Large intestine (tissue), 3 donors: ENCODE measurements at regions not wholly inside any gene's neighbourhood (a gene's known extent, or its start where the extent isn't known, plus 50 kb on each side); places are given as distances from the start of the nearest gene placed in this dataset.
"Not testable (repeated sequence)": the region's sequence is repeated elsewhere in the genome, so short reads cannot be mapped to it uniquely, and the experiment has no call there.

ENCODE experiments used
- DNase-seq, 2 donors: peaks; one replicate each; pipeline versions ENCODE4 v3.0.0 to v3.0.0-alpha.2; 2013
- H3K27ac ChIP-seq: one replicate; pipeline ENCODE4 v1.5.1; 2013; ENCODE audit warnings: low read length
- H3K27me3 ChIP-seq: 2 replicates; pipeline ENCODE4 v1.6.1; 2013; ENCODE audit warnings: low read length; ENCODE audit not compliant: control insufficient read depth, insufficient read depth
- H3K36me3 ChIP-seq: 2 replicates; pipeline ENCODE4 v1.6.1; 2013; ENCODE audit warnings: low read length; ENCODE audit not compliant: control insufficient read depth, insufficient read depth
- H3K4me1 ChIP-seq: one replicate; pipeline ENCODE4 v1.6.1; 2013; ENCODE audit warnings: low read length; ENCODE audit not compliant: control insufficient read depth, insufficient read depth
- H3K4me3 ChIP-seq: one replicate; pipeline ENCODE4 v1.5.1; 2013; ENCODE audit warnings: low read length
- H3K9me3 ChIP-seq: one replicate; pipeline ENCODE4 v1.6.1; 2013; ENCODE audit warnings: mild to moderate bottlenecking, low read depth, low read length, moderate library complexity; ENCODE audit not compliant: control insufficient read depth
- WGBS: methylation state at CpG from one replicate; pipeline ENCODE4 v1.1.5; 2013; ENCODE audit warnings: low lambda C conversion rate; ENCODE audit not compliant: insufficient coverage; 5-methylcytosine and 5-hydroxymethylcytosine counted together

GRCh38 chr16:55991843-55992242 is 116.7 kb upstream of the CES5A start:
- no peaks in the 10 kb centered on the region for H3K27me3 ChIP-seq
- no peak overlapping the region for H3K27ac ChIP-seq
- H3K4me1 ChIP-seq = no peaks in the 10 kb centered on the region
- H3K4me3 ChIP-seq = no peak overlapping the region
- peaks cover 7% of the 10 kb centered on the region for H3K9me3 ChIP-seq
- DNase-seq = no peak
- H3K36me3 ChIP-seq = no peaks in the 10 kb centered on the region
- WGBS = 50% methylated on average over 1 of the region's 2 CpGs

- no peaks in the 10 kb centered on the region for H3K27me3 ChIP-seq
- H3K4me1 ChIP-seq = no peaks in the 10 kb centered on the region
- H3K27ac ChIP-seq = no peak overlapping the region
- WGBS = no CpG with 5 or more reads among the region's 18 CpGs
- DNase-seq = no peak
- no peaks in the 10 kb centered on the region for H3K36me3 ChIP-seq
- H3K9me3 ChIP-seq = peaks cover 7% of the 10 kb centered on the region
- H3K4me3 ChIP-seq = no peak overlapping the region
Measured at GRCh38 chr16:55989569-55989907, 114.4 kb upstream of the CES5A start.

- H3K27me3 ChIP-seq, H3K4me1 ChIP-seq, H3K27ac ChIP-seq, H3K36me3 ChIP-seq, DNase-seq, H3K4me3 ChIP-seq, H3K9me3 ChIP-seq: not testable (repeated sequence)
- WGBS = no CpG with 5 or more reads among the region's 48 CpGs
Measured at GRCh38 chr16:55988850-55989568, 113.8 kb upstream of the CES5A start.

- no peak for DNase-seq
- no peak overlapping the region for H3K4me3 ChIP-seq
- H3K27ac ChIP-seq = no peak overlapping the region
- WGBS = 89% methylated on average over 1 of the region's 1 CpG
- no peaks in the 10 kb centered on the region for H3K36me3 ChIP-seq
- H3K27me3 ChIP-seq = no peaks in the 10 kb centered on the region
- peaks cover 7% of the 10 kb centered on the region for H3K9me3 ChIP-seq
- no peaks in the 10 kb centered on the region for H3K4me1 ChIP-seq
Measured at GRCh38 chr16:55988013-55988412, 112.8 kb upstream of the CES5A start.

GRCh38 chr16:55982597-55982996 is 107.4 kb upstream of the CES5A start:
- Histone ChIP-seq H3K4me3 (no peak overlapping the region), H3K27ac (no peak overlapping the region), H3K4me1 (no peaks in the 10 kb centered on the region), H3K27me3 (no peaks in the 10 kb centered on the region), H3K9me3 (no peaks in the 10 kb centered on the region), H3K36me3 (no peaks in the 10 kb centered on the region)
- WGBS = 67% methylated on average over 1 of the region's 1 CpG
- no peak for DNase-seq

- H3K36me3 ChIP-seq = no peaks in the 10 kb centered on the region
- no peak overlapping the region for H3K4me3 ChIP-seq
- no peaks in the 10 kb centered on the region for H3K27me3 ChIP-seq
- WGBS = no CpG with 5 or more reads among the region's 2 CpGs
- no peaks in the 10 kb centered on the region for H3K4me1 ChIP-seq
- no peak overlapping the region for H3K27ac ChIP-seq
- no peaks in the 10 kb centered on the region for H3K9me3 ChIP-seq
- DNase-seq = no peak
Measured at GRCh38 chr16:55981557-55981956, 106.4 kb upstream of the CES5A start.

GRCh38 chr16:55976815-55977214 is 101.6 kb upstream of the CES5A start:
- WGBS = 50% methylated on average over 1 of the region's 2 CpGs
- H3K9me3 ChIP-seq = no peaks in the 10 kb centered on the region
- no peak for DNase-seq
- H3K27ac ChIP-seq = no peak overlapping the region
- H3K4me1 ChIP-seq = no peaks in the 10 kb centered on the region
- no peaks in the 10 kb centered on the region for H3K27me3 ChIP-seq
- no peaks in the 10 kb centered on the region for H3K36me3 ChIP-seq
- H3K4me3 ChIP-seq = no peak overlapping the region

GRCh38 chr16:55971447-55971846 is 96.3 kb upstream of the CES5A start:
- Histone ChIP-seq H3K4me1 (no peaks in the 10 kb centered on the region), H3K36me3 (no peaks in the 10 kb centered on the region), H3K27ac (no peak overlapping the region), H3K4me3 (no peak overlapping the region), H3K9me3 (no peaks in the 10 kb centered on the region), H3K27me3 (no peaks in the 10 kb centered on the region)
- no peak for DNase-seq
- 77% methylated on average over 3 of the region's 5 CpGs for WGBS

- Histone ChIP-seq H3K36me3 (no peaks in the 10 kb centered on the region), H3K9me3 (no peaks in the 10 kb centered on the region), H3K4me1 (no peaks in the 10 kb centered on the region), H3K4me3 (no peak overlapping the region), H3K27ac (no peak overlapping the region), H3K27me3 (no peaks in the 10 kb centered on the region)
- WGBS = no CpG with 5 or more reads among the region's 5 CpGs
- DNase-seq = no peak
Measured at GRCh38 chr16:55968221-55968620, 93.0 kb upstream of the CES5A start.

GRCh38 chr16:55964923-55965475 is 89.8 kb upstream of the CES5A start:
- H3K4me1 ChIP-seq = no peaks in the 10 kb centered on the region
- no peaks in the 10 kb centered on the region for H3K36me3 ChIP-seq
- 100% methylated on average over 2 of the region's 4 CpGs for WGBS
- H3K27me3 ChIP-seq = no peaks in the 10 kb centered on the region
- H3K4me3 ChIP-seq = no peak overlapping the region
- DNase-seq = no peak
- no peak overlapping the region for H3K27ac ChIP-seq
- H3K9me3 ChIP-seq = no peaks in the 10 kb centered on the region

GRCh38 chr16:55955845-55956244 is 80.7 kb upstream of the CES5A start:
- H3K36me3 ChIP-seq = no peaks in the 10 kb centered on the region
- WGBS = no CpG with 5 or more reads among the region's 5 CpGs
- H3K4me1 ChIP-seq = no peaks in the 10 kb centered on the region
- no peak for DNase-seq
- no peaks in the 10 kb centered on the region for H3K27me3 ChIP-seq
- H3K27ac ChIP-seq = no peak overlapping the region
- H3K4me3 ChIP-seq = no peak overlapping the region
- no peaks in the 10 kb centered on the region for H3K9me3 ChIP-seq
